C4-2B (cell line): ENCODE measurements at regions not wholly inside any gene's neighbourhood (a gene's known extent, or its start where the extent isn't known, plus 50 kb on each side); places are given as distances from the start of the nearest gene placed in this dataset.

Experiments
- H3K27ac ChIP-seq: fragments of 450-650 bp; 2 replicates; pipeline ENCODE4 v1.5.1; 2017
- ZFX ChIP-seq: fragments of 450-650 bp; IDR thresholded peaks from 2 replicates; pipeline ENCODE4 v1.6.1; 2017
- TF ChIP-seq, protein P1 (sequence below): fragments of 450-650 bp; conservative IDR thresholded peaks from 2 replicates; pipeline ENCODE4 v1.5.1; 2017; ENCODE audit warnings: mild to moderate bottlenecking

DNA sequence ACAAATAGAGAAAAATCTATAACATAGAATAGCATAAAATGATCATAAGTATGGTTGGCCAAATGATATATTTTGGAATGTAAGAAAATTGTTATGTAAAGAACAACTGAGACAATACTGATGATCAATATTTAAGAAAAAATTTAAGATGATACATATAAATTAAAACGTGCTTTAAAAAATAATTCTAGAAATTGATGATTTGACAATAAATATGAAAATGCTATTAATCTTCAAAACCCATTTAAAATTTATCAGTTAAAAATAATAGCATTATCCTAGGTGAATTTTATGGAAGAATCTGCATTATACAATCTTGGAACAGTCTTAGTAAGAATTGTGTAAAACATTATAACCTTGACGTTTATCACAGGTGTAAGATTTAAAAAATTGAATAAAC, 95.1 kb upstream of the DACH1 start:
- no peak for TF ChIP-seq ZFX
- TF ChIP-seq, protein P1, sequence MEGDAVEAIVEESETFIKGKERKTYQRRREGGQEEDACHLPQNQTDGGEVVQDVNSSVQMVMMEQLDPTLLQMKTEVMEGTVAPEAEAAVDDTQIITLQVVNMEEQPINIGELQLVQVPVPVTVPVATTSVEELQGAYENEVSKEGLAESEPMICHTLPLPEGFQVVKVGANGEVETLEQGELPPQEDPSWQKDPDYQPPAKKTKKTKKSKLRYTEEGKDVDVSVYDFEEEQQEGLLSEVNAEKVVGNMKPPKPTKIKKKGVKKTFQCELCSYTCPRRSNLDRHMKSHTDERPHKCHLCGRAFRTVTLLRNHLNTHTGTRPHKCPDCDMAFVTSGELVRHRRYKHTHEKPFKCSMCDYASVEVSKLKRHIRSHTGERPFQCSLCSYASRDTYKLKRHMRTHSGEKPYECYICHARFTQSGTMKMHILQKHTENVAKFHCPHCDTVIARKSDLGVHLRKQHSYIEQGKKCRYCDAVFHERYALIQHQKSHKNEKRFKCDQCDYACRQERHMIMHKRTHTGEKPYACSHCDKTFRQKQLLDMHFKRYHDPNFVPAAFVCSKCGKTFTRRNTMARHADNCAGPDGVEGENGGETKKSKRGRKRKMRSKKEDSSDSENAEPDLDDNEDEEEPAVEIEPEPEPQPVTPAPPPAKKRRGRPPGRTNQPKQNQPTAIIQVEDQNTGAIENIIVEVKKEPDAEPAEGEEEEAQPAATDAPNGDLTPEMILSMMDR: no peak
- H3K27ac ChIP-seq: no peak overlapping the region

DNA sequence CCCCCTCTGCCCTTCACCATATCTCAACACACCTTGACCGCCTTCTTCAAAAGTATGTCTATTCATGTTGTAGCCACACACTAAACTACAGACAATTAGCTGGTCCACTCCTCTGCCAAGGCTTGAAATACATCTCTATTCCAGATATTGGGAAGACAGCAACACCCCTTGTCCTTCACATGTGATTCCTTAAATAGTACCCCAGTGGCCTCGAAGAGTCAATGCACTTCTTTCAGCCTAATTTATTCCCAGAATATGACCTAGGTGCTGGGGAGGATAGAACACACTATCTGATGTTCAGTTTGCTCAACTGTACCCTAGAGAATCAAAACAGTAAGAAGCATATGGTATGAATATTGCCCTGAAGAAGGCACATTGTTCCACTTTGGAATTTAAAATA, 82.4 kb upstream of the DACH1 start:
- TF ChIP-seq, protein P1: no peak
- no peak for TF ChIP-seq ZFX
- H3K27ac ChIP-seq: no peak overlapping the region

DNA sequence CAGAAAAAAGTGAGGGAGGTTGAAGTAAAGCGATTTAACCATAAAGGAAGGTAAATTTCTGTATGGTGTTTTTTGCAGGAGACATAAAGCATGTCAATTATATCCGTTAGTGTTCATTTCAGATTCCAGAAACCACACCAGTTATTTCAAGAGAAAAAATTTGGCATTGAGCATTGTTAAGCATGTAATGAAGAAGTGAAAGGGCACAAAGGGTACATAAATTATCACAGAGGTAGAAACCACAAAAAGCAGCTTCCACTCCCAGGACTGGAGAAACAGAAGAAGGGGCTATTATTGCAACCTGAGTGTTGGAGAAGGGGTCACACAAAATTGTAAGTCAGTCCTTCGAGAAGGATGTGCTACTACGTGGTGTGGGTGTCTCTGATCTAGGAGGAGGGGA, 72.2 kb upstream of the DACH1 start:
- no peak overlapping the region for H3K27ac ChIP-seq
- no peak for TF ChIP-seq ZFX
- TF ChIP-seq, protein P1: no peak

DNA sequence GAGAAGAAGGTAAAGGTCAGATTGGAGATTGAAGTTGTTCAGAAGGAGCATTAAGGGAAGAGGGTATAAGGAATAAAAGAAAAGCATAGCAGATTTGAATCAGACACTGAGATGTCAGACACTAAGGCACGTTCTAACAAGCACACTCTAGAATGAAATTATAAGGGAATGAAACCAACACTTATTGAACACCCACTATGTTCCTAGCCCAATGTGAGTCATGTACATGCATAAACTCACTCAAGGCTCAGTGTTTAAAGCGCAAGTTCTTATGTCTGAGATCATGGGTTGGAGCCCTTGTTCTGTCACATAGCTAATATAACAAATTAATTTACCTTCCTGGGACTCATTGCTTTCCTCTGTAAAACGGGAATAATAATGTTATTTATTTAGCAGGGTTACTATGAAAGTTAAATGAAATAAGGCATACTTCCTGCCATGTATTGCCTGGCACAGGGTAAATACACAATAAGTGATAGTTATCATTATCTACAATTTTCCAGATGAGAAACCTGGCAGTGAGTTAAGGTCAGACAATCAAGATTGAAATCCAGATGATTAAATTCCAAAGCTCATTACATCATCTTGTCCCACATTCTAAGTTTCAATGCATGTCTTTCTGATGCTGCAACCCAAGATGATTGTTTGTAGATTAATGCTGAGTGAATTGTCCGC, 68.3 kb upstream of the DACH1 start:
- no peak overlapping the region for H3K27ac ChIP-seq
- TF ChIP-seq, protein P1: no peak
- no peak for TF ChIP-seq ZFX

DNA sequence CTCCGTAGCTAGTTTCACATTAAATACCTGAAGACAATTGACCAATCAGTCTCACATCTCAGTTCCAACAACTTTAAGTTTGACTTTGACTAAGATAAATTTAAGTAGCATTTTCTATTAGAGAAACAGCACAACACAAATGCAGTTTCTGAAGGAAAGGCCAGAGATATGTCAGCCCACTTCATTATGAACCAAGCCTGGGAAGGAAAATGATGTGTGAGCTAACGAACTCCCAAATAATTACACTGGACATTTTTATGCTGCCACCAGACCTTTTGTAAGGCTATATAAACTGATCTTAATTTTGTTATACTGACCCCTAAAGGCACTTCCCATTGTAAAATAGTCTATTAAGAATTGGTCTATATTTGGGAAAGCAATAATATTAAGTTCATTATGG, 57.9 kb upstream of the DACH1 start:
- H3K27ac ChIP-seq: no peak overlapping the region
- TF ChIP-seq, protein P1: no peak
- no peak for TF ChIP-seq ZFX

DNA sequence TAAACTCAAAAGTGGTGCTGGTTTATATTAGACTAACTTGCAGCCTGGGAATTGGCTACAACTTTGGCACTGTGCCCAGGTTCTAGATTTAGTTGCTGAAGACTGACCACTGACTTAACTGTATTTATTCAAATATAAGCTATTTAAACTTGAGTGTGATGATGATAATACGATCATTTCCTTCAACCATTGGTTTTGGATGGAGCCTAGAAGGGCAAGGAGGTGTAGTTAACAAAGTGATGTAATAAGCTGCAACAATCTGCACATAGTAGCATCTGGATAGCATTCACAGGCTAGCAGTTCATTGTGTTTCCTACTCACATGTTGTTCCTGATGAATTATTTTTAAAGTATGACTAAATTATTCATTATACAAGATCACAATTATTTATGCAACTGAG, 55.2 kb upstream of the DACH1 start:
- TF ChIP-seq, protein P1: no peak
- TF ChIP-seq ZFX: no peak
- H3K27ac ChIP-seq: no peak overlapping the region
